ENCODE measurements at regions not wholly inside any gene's neighbourhood (a gene's known extent, or its start where the extent isn't known, plus 50 kb on each side); places are given as distances from the start of the nearest gene placed in this dataset.

GRCh38 chr11:134533511-134533910 is 121.5 kb upstream of the B3GAT1 start:
- Histone ChIP-seq H3K27ac (ENCODE audit: extremely low read depth, low read depth, low read length) (no peak overlapping the region), H3K4me1 (ENCODE audit: control insufficient read depth, insufficient read depth, low read length) (no peaks in the 10 kb centered on the region), H3K9me3 (ENCODE audit: control insufficient read depth, insufficient read depth, low read depth, low read length) (no peaks in the 10 kb centered on the region), H3K36me3 (ENCODE audit: control insufficient read depth in 2 of 2, insufficient read depth in 1 of 2, low read length in 2 of 2) (no peaks in the 10 kb centered on the region), H3K4me3 (ENCODE audit: low read depth, low read length) (no peak overlapping the region)
- ChIA-PET CTCF (interaction anchor here (0.6 to 1.2 kb wide), 2 partner anchors 15 to 66 kb away, joined by 3 to 4 read pairs; no protein-coding TSS in a partner anchor), POLR2A (no interaction called here)
- no peak for TF ChIP-seq IKZF3 (tag by site-specific recombination; IDR thresholded peaks at IDR 0.05)
- no peak for TF ChIP-seq ZNF175 (tag by site-specific recombination; IDR thresholded peaks at IDR 0.05)

GRCh38 chr11:134532921-134533421 is 120.9 kb upstream of the B3GAT1 start:
- Histone ChIP-seq H3K9me3 (ENCODE audit: control insufficient read depth, insufficient read depth, low read depth, low read length) (no peaks in the 10 kb centered on the region), H3K4me1 (ENCODE audit: control insufficient read depth, insufficient read depth, low read length) (no peaks in the 10 kb centered on the region), H3K4me3 (ENCODE audit: low read depth, low read length) (no peak overlapping the region), H3K36me3 (ENCODE audit: control insufficient read depth in 2 of 2, insufficient read depth in 1 of 2, low read length in 2 of 2) (no peaks in the 10 kb centered on the region), H3K27ac (ENCODE audit: extremely low read depth, low read depth, low read length) (no peak overlapping the region)
- no peak for TF ChIP-seq ZFP69B (tag by site-specific recombination; IDR thresholded peaks at IDR 0.05)
- no peak for TF ChIP-seq FEZF1 (tag by site-specific recombination; IDR thresholded peaks at IDR 0.05)
- TF ChIP-seq ZBTB8A (tag by site-specific recombination; IDR thresholded peaks at IDR 0.05): no peak
- no peak for TF ChIP-seq ZNF133 (tag by site-specific recombination; IDR thresholded peaks at IDR 0.05)
- no peak for TF ChIP-seq ZBTB48 (tag by site-specific recombination; IDR thresholded peaks at IDR 0.05)
- TF ChIP-seq ZNF404 (tag by site-specific recombination; IDR thresholded peaks at IDR 0.05): no peak
- no peak for TF ChIP-seq ZNF394 (tag by site-specific recombination; IDR thresholded peaks at IDR 0.05; ENCODE audit: borderline replicate concordance)
- no peak for TF ChIP-seq ZNF837 (tag by site-specific recombination; IDR thresholded peaks at IDR 0.05)
- TF ChIP-seq ZNF560 (tag by site-specific recombination; IDR thresholded peaks at IDR 0.05; ENCODE audit: borderline replicate concordance): no peak
- no peak for TF ChIP-seq ZNF747 (tag by site-specific recombination; IDR thresholded peaks at IDR 0.05)
- no peak for TF ChIP-seq ZNF426 (tag by site-specific recombination; IDR thresholded peaks at IDR 0.05)
- no peak for TF ChIP-seq GLIS2 (tag by site-specific recombination; IDR thresholded peaks at IDR 0.05)
- no peak for TF ChIP-seq REPIN1 (tag by site-specific recombination; IDR thresholded peaks at IDR 0.05; ENCODE audit: low read depth)
- TF ChIP-seq ZBTB6 (tag by site-specific recombination; IDR thresholded peaks at IDR 0.05): no peak
- no peak for TF ChIP-seq SCRT2 (tag by site-specific recombination; IDR thresholded peaks at IDR 0.05)
- CTCF ChIA-PET: interaction anchor here (0.6 to 1.2 kb wide), 2 partner anchors 14 to 66 kb away, joined by 3 to 4 read pairs; no protein-coding TSS in a partner anchor
- POLR2A ChIA-PET: no interaction called here

- H3K36me3 ChIP-seq (ENCODE audit: control insufficient read depth in 2 of 2, insufficient read depth in 1 of 2, low read length in 2 of 2): no peaks in the 10 kb centered on the region
- no peaks in the 10 kb centered on the region for H3K4me1 ChIP-seq (ENCODE audit: control insufficient read depth, insufficient read depth, low read length)
- CTCF ChIA-PET: no interaction called here
- H3K9me3 ChIP-seq (ENCODE audit: control insufficient read depth, insufficient read depth, low read depth, low read length): no peaks in the 10 kb centered on the region
- POLR2A ChIA-PET: no interaction called here
- no peak overlapping the region for H3K27ac ChIP-seq (ENCODE audit: extremely low read depth, low read depth, low read length)
- no peak overlapping the region for H3K4me3 ChIP-seq (ENCODE audit: low read depth, low read length)
- TF ChIP-seq YY2 (tag by site-specific recombination; IDR thresholded peaks at IDR 0.05) (no peak), ZNF292 (tag by site-specific recombination; IDR thresholded peaks at IDR 0.05; ENCODE audit: borderline replicate concordance, low read depth) (no peak), ZNF146 (tag by site-specific recombination; IDR thresholded peaks at IDR 0.05) (no peak)
These were observed 120.3 kb upstream of the B3GAT1 start for GRCh38 chr11:134532131-134532920.

Data from HEK293 (cell line).